ENCODE measurements at regions not wholly inside any gene's neighbourhood (a gene's known extent, or its start where the extent isn't known, plus 50 kb on each side); places are given as distances from the start of the nearest gene placed in this dataset.
"Not testable (repeated sequence)": the region's sequence is repeated elsewhere in the genome, so short reads cannot be mapped to it uniquely, and the experiment has no call there.

DNA sequence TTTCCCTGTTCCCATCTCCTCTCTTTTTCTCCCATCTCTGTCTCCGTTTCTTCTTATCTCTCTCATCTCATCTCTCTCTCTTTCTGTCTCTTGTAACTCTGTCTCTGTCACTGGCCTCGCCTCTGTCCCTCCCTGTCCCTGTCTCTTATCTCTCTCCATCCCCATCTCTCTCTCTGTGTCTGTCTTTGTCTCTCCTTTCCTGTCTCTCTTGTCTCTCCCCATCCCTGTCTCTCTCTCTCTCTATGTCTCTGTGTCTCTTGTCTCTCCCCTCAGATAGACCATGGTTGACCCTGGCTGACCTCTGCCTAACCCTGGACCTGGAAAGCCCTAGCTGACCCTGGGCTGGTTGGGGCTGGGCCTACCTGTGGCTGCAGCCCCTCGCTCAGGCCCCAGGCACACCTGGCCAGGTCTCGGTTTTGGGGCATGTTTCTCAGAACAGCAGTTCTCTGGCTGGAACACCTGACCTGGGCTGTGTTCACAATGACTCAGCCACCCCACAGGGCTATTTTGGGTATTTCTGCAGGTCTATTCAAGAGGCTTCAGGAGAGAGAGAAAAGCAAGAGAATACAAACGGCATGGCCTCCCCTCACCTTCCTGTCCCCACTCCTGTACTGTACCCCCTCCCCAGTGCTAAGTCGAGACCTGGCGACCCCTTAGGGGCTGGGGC, 174.4 kb downstream of the TMEM121 start:
- in situ Hi-C loops (cut with MboI; ENCODE audit: low pct_unique_long_range_greater_than_20kb, low sequenced_read_pairs, unreplicated experiment) = loop anchor here (25.0 kb wide), 1 partner anchor 162 kb away; no protein-coding TSS in a partner anchor
- DNase-seq (ENCODE audit: low spot score) = peak; percentile 81
- TF ChIP-seq, protein P1, sequence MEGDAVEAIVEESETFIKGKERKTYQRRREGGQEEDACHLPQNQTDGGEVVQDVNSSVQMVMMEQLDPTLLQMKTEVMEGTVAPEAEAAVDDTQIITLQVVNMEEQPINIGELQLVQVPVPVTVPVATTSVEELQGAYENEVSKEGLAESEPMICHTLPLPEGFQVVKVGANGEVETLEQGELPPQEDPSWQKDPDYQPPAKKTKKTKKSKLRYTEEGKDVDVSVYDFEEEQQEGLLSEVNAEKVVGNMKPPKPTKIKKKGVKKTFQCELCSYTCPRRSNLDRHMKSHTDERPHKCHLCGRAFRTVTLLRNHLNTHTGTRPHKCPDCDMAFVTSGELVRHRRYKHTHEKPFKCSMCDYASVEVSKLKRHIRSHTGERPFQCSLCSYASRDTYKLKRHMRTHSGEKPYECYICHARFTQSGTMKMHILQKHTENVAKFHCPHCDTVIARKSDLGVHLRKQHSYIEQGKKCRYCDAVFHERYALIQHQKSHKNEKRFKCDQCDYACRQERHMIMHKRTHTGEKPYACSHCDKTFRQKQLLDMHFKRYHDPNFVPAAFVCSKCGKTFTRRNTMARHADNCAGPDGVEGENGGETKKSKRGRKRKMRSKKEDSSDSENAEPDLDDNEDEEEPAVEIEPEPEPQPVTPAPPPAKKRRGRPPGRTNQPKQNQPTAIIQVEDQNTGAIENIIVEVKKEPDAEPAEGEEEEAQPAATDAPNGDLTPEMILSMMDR (IDR thresholded peaks at IDR 0.05; ENCODE audit: extremely low read depth, insufficient read depth, missing control alignments) = no peak

DNA sequence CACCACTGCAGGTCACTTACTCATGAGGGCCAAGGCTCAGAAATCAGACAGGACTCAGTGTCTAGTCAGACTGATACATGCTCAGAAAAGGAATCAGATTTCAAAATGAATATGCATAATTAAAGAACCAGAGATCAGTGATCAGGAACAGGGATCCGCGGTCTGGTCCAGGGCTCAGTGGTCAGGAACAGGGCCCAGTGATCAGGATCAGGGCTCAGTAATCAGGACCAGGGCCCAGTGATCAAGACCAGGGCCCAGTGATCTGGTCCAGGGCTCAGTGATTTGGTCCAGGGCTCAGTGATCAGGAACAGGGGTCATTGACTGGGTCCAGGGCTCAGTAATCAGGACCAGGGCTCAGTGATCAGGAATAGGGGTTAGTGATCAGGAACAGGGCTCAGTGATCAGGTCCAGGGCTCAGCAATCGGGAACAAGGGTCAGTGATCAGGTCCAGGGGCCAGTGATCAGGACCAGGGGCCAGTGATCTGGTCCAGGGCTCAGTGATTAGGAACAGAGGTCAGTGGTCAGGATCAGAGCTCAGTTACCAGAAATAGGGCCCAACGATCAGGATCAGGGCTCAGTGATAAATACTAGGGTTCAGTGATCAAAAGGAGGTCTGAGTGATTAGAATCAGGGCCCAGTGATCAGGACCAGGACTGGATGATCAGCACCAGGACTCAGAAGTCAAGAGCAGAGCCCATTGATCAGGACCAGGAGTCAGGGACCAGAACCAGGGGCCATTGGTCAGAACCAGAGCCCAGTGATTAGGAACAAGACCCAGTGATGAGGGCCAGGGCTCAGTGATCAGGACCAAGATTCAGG, 175.3 kb downstream of the TMEM121 start:
- in situ Hi-C loops (cut with MboI; ENCODE audit: low pct_unique_long_range_greater_than_20kb, low sequenced_read_pairs, unreplicated experiment) = loop anchor here (25.0 kb wide), 1 partner anchor 161 kb away; no protein-coding TSS in a partner anchor
- no peak for DNase-seq (ENCODE audit: low spot score)
- TF ChIP-seq, protein P1 (IDR thresholded peaks at IDR 0.05; ENCODE audit: extremely low read depth, insufficient read depth, missing control alignments) = no peak

DNA sequence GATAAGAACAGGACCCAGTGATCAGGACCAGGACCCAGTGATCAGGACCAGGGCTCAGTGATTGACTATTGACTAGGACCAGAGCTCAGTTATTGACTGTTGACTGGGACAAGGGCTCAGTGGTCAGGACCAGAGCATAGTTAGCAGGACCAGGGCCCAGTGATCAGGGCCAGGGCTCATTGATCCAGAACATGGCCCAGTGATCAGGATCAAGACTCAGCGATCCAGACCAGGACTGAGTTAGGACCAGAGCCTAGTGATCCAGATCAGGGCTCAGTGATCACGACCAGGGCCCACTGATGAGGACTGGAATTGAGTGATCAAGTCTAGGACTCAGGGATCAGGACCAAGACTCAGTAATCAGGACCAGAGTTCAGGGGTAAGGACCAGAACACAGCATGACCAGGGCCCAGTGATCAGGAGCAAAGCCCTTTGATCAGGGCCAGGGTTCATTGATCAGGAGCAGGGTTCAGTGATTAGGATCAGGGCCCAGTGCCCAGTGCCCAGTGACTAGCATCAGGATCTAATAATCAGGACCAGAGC, 176.0 kb downstream of the TMEM121 start:
- in situ Hi-C loops (cut with MboI; ENCODE audit: low pct_unique_long_range_greater_than_20kb, low sequenced_read_pairs, unreplicated experiment) = loop anchor here (25.0 kb wide), 1 partner anchor 160 kb away; no protein-coding TSS in a partner anchor
- TF ChIP-seq, protein P1 (IDR thresholded peaks at IDR 0.05; ENCODE audit: extremely low read depth, insufficient read depth, missing control alignments) = no peak
- no peak for DNase-seq (ENCODE audit: low spot score)

DNA sequence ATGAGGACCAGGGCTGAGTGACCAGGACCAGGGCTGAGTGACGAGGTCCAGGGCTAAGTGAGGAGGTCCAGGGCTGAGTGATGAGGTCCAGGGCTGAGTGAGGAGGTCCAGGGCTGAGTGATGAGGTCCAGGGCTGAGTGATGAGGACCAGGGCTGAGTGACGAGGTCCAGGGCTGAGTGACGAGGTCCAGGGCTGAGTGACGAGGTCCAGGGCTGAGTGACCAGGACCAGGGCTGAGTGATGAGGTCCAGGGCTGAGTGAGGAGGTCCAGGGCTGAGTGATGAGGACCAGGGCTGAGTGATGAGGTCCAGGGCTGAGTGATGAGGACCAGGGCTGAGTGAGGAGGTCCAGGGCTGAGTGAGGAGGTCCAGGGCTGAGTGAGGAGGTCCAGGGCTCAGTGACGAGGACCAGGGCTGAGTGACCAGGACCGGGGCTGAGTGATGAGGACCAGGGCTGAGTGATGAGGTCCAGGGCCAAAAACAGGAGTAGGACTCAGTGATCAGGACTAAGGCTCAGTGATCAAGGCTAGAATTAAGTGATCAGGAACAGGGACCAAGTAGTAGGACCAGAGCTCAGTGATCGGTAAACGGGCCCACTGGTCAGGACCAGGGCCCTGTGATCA, 176.8 kb downstream of the TMEM121 start:
- in situ Hi-C loops (cut with MboI; ENCODE audit: low pct_unique_long_range_greater_than_20kb, low sequenced_read_pairs, unreplicated experiment) = loop anchor here (25.0 kb wide), 1 partner anchor 159 kb away; no protein-coding TSS in a partner anchor
- not testable (repeated sequence) for DNase-seq (ENCODE audit: low spot score)

DNA sequence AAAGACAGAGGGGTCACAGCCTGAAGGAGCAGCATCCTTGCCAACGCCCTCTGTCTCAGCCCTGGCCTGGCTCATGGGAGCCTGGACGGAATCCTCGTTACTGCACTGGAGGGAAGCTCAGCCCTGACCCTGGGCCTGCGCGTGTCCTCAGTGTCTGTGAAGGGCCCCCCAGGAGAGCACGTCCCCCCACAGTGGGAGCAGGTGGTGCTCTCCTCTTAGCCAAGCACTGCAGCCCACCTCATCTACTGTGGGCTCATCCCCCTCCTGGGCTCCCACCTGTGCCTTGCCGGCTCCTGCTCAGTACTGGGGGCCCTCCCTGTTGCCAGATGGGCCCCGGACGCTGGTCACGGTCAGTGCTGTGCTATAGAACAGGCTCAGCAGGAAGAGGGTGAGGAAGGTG, 177.7 kb downstream of the TMEM121 start:
- DNase-seq (ENCODE audit: low spot score) = not testable (repeated sequence)
- in situ Hi-C loops (cut with MboI; ENCODE audit: low pct_unique_long_range_greater_than_20kb, low sequenced_read_pairs, unreplicated experiment) = loop anchor here (25.0 kb wide), 1 partner anchor 158 kb away; no protein-coding TSS in a partner anchor

DNA sequence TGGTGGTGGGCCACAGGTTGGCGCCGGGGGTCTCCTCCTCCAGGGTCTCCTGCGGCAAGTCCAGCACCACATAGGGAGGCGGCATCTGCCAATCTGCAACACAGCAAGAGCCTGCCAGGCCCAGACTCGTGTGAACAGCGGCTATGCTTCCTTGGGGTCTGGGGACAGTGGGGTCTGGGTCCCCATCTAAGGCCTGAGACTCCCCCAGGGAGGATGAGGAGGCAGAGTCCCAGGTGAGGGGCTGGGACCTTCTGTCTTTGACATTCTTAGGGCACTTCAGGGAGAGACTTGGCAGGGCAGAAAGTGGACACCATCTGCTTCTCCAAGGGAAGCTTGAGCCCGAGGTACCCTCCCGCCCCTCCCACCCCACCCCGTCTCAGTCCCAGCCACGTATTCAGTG, 178.1 kb downstream of the TMEM121 start:
- in situ Hi-C loops (cut with MboI; ENCODE audit: low pct_unique_long_range_greater_than_20kb, low sequenced_read_pairs, unreplicated experiment) = loop anchor here (25.0 kb wide), 1 partner anchor 158 kb away; no protein-coding TSS in a partner anchor
- DNase-seq (ENCODE audit: low spot score) = not testable (repeated sequence)

DNA sequence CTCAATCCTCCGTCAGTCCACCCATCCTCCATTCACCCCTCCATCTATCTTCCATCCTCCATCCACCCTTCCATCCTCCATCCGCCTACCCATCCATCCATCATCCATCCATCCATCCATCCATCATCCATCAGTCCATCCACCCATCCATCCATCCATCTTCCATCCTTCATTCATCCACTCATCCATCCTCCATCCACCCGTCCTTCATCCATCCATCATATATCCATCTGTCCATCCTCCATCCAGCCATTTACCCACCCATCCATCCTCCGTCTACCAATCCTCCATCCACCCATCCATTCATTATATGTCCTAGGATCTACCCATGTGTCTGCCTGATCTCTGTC, 179.1 kb downstream of the TMEM121 start:
- in situ Hi-C loops (cut with MboI; ENCODE audit: low pct_unique_long_range_greater_than_20kb, low sequenced_read_pairs, unreplicated experiment) = loop anchor here (5.0 to 25.0 kb wide), 2 partner anchors 118 to 157 kb away; no protein-coding TSS in a partner anchor

DNA sequence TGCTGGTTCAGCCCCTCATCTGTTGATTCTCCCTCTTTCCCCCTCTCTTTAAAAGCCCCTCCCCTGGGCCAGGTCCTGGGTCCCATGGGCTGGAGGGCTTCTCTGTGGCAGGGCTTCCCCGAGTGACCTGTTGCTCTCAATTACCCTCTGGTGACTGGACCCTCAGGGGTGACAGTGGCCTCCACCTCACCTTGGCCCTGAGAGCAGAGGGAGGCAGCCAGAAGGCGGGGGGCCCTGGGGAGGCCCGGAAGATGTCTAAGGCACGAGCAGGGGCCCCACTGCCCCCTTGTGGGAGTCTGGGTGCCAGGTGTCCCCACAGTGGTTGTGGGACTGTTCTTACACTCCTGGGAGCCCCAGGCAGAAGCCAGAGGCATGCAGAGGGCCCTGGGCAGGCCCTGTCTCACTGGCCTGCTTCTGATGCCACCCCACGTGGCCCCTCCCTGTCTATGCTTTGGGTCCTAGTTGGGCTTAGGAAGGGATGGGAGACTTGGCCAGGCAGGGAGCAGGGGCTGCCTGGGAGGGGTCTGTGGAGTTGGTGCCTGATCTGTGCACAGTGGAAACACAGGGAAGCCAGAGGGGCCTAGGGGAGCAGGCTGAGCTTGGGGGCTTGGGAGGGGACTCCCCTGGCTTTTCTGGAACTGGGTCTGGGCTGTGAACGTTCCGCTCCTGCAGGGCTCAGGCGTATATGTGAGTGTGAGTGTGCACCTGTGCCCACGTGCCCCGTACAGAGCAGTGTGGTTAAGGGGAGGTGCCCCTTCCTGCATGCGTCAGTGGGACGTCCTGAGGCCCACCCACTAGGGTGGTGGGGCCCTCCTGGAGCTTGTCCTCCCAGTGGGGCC, 179.7 kb downstream of the TMEM121 start:
- TF ChIP-seq, protein P1 (IDR thresholded peaks at IDR 0.05; ENCODE audit: extremely low read depth, insufficient read depth, missing control alignments) = peak; percentile 59
- in situ Hi-C loops (cut with MboI; ENCODE audit: low pct_unique_long_range_greater_than_20kb, low sequenced_read_pairs, unreplicated experiment) = loop anchor here (5.0 to 25.0 kb wide), 2 partner anchors 119 to 156 kb away; no protein-coding TSS in a partner anchor
- DNase-seq (ENCODE audit: low spot score) = peak; percentile 66

More for the DNA sequence above, 179.1 kb downstream of the TMEM121 start:
- not testable (repeated sequence) for DNase-seq (ENCODE audit: low spot score)

DNA sequence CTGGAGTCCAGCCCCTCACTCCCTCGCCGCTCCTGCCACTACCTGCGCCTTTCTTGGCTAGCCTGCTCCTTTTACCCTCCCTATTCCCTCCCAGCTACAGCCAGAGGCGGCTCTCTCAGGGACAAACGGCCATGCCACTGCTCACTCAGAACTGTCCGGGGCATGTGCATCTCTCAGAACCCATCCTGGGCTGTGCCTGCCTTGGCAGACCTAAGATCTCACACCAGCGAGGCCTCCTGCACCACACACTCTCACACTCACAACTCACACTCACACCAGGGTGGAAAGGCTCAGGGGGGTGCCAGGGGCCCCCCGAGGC, 180.3 kb downstream of the TMEM121 start:
- not testable (repeated sequence) for DNase-seq (ENCODE audit: low spot score)
- in situ Hi-C loops (cut with MboI; ENCODE audit: low pct_unique_long_range_greater_than_20kb, low sequenced_read_pairs, unreplicated experiment) = loop anchor here (5.0 to 25.0 kb wide), 2 partner anchors 119 to 156 kb away; no protein-coding TSS in a partner anchor

DNA sequence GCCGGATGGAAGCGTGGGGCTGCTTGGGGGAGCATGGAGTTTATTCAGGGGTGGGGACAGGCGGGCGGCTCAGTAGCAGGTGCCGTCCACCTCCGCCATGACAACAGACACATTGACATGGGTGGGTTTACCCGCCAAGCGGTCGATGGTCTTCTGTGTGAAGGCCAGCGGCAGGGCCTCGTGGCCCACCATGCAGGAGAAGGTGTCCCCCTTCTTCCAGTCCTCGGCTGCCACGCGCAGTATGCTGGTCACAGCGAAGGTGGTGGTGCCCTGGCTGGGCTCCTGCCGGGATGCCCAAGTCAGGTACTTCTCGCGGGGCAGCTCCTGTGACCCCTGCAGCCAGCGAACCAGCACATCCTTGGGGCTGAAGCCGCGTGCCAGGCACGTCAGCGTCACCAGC, 180.7 kb downstream of the TMEM121 start:
- in situ Hi-C loops (cut with MboI; ENCODE audit: low pct_unique_long_range_greater_than_20kb, low sequenced_read_pairs, unreplicated experiment) = loop anchor here (5.0 to 25.0 kb wide), 2 partner anchors 120 to 155 kb away; no protein-coding TSS in a partner anchor
- not testable (repeated sequence) for DNase-seq (ENCODE audit: low spot score)

DNA sequence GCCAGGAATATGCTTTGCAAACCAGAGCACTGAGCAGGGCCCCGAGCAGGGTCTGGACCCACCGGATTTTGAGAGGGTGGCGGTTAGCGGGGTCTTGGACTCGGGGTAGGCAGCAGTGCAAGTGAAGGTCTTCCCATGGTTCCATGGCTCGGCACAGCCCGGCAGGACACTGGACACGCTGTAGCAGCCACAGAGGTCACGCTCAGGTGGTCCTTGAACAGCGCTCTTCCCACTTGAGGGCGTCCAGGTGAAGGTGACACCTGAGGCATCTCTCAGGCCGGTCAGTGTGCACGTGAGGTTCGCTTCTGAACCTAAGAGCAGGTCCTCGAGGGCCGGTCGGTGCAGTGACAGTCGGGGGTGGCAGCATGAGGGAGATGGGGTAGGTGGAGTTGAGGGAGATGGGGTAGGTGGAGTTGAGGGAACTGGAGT, 181.4 kb downstream of the TMEM121 start:
- not testable (repeated sequence) for DNase-seq (ENCODE audit: low spot score)
- in situ Hi-C loops (cut with MboI; ENCODE audit: low pct_unique_long_range_greater_than_20kb, low sequenced_read_pairs, unreplicated experiment) = loop anchor here (5.0 to 25.0 kb wide), 2 partner anchors 120 to 155 kb away; no protein-coding TSS in a partner anchor
